ENCODE measurements at regions not wholly inside any gene's neighbourhood (a gene's known extent, or its start where the extent isn't known, plus 50 kb on each side); places are given as distances from the start of the nearest gene placed in this dataset.
"Not testable (repeated sequence)": the region's sequence is repeated elsewhere in the genome, so short reads cannot be mapped to it uniquely, and the experiment has no call there.

- no peak for ATAC-seq (ENCODE audit: poor library complexity)
Observed at GRCh38 chr18:42296192-42296591, 341.2 kb downstream of the PIK3C3 start.

GRCh38 chr18:42296723-42297122 is 341.7 kb downstream of the PIK3C3 start:
- no peak for DNase-seq
- ATAC-seq (ENCODE audit: poor library complexity): no peak
- intact Hi-C loops (cut with DNase I): no loop called here

More at GRCh38 chr18:42296192-42296591, 341.2 kb downstream of the PIK3C3 start:
- no peak for DNase-seq
- intact Hi-C loops (cut with DNase I): no loop called here

- ATAC-seq (ENCODE audit: poor library complexity) (peak; percentile 97), DNase-seq (peak; percentile 82)
- intact Hi-C loops (cut with DNase I): no loop called here
Observed at GRCh38 chr18:42298759-42299675, 344.0 kb downstream of the PIK3C3 start.

GRCh38 chr18:42305869-42306593 is 351.0 kb downstream of the PIK3C3 start:
- DNase-seq: no peak
- intact Hi-C loops (cut with DNase I): no loop called here
- no peak for ATAC-seq (ENCODE audit: poor library complexity)

GRCh38 chr18:42306594-42306980 is 351.6 kb downstream of the PIK3C3 start:
- DNase-seq: no peak
- intact Hi-C loops (cut with DNase I): no loop called here
- ATAC-seq (ENCODE audit: poor library complexity): no peak

GRCh38 chr18:42310956-42311355 is 355.9 kb downstream of the PIK3C3 start:
- DNase-seq: peak; percentile 51
- ATAC-seq (ENCODE audit: poor library complexity): peak; percentile 92
- intact Hi-C loops (cut with DNase I): no loop called here

- ATAC-seq (ENCODE audit: poor library complexity) (no peak), DNase-seq (no peak)
- intact Hi-C loops (cut with DNase I): no loop called here
Observed at GRCh38 chr18:42326752-42327151, 371.7 kb downstream of the PIK3C3 start.

- intact Hi-C loops (cut with DNase I): no loop called here
- DNase-seq (no peak), ATAC-seq (ENCODE audit: poor library complexity) (no peak)
Observed at GRCh38 chr18:42328931-42329330, 373.9 kb downstream of the PIK3C3 start.

GRCh38 chr18:42330296-42330695 is 375.3 kb downstream of the PIK3C3 start:
- intact Hi-C loops (cut with DNase I): no loop called here
- no peak for DNase-seq
- no peak for ATAC-seq (ENCODE audit: poor library complexity)

GRCh38 chr18:42333558-42333957 is 378.5 kb downstream of the PIK3C3 start:
- no peak for ATAC-seq (ENCODE audit: poor library complexity)
- intact Hi-C loops (cut with DNase I): no loop called here

GRCh38 chr18:42334931-42335330 is 379.9 kb downstream of the PIK3C3 start:
- ATAC-seq (ENCODE audit: poor library complexity): no peak
- intact Hi-C loops (cut with DNase I): no loop called here
- no peak for DNase-seq

More at GRCh38 chr18:42333558-42333957, 378.5 kb downstream of the PIK3C3 start:
- DNase-seq: no peak

GRCh38 chr18:42336139-42336538 is 381.1 kb downstream of the PIK3C3 start:
- no peak for DNase-seq
- no peak for ATAC-seq (ENCODE audit: poor library complexity)
- intact Hi-C loops (cut with DNase I): no loop called here

GRCh38 chr18:42337337-42337736 is 382.3 kb downstream of the PIK3C3 start:
- intact Hi-C loops (cut with DNase I); DNase-seq; ATAC-seq (ENCODE audit: poor library complexity): not testable (repeated sequence)

GRCh38 chr18:42338683-42339082 is 383.6 kb downstream of the PIK3C3 start:
- ATAC-seq (ENCODE audit: poor library complexity) (peak; percentile 34), DNase-seq (no peak)
- intact Hi-C loops (cut with DNase I): no loop called here

GRCh38 chr18:42339372-42339771 is 384.3 kb downstream of the PIK3C3 start:
- ATAC-seq (ENCODE audit: poor library complexity) (peak; percentile 88), DNase-seq (no peak)
- intact Hi-C loops (cut with DNase I): no loop called here

GRCh38 chr18:42340423-42341009 is 385.5 kb downstream of the PIK3C3 start:
- ATAC-seq (ENCODE audit: poor library complexity) (no peak), DNase-seq (no peak)
- intact Hi-C loops (cut with DNase I): no loop called here

- ATAC-seq (ENCODE audit: poor library complexity) (no peak), DNase-seq (no peak)
- intact Hi-C loops (cut with DNase I): no loop called here
Observed at GRCh38 chr18:42341423-42341822, 386.4 kb downstream of the PIK3C3 start.

- no peak for ATAC-seq (ENCODE audit: poor library complexity)
- DNase-seq: no peak
- intact Hi-C loops (cut with DNase I): no loop called here
Observed at GRCh38 chr18:42348722-42349121, 393.7 kb downstream of the PIK3C3 start.

- intact Hi-C loops (cut with DNase I): no loop called here
- no peak for ATAC-seq (ENCODE audit: poor library complexity)
- no peak for DNase-seq
Observed at GRCh38 chr18:42351455-42351854, 396.4 kb downstream of the PIK3C3 start.
